Pancreas (tissue), 10 donors: ENCODE measurements at regions not wholly inside any gene's neighbourhood (a gene's known extent, or its start where the extent isn't known, plus 50 kb on each side); places are given as distances from the start of the nearest gene placed in this dataset.

ENCODE experiments used
- ATAC-seq, 4 donors: fragments of 200-7000 bp; cut with Tn5 transposase; one replicate each; pipeline versions ENCODE4 v1.8.0 to v1.9.1; 2020; ENCODE audit warnings: mild to moderate bottlenecking in 4 of 4, moderate library complexity in 4 of 4
- DNase-seq, 6 donors: peaks; one replicate each; pipeline ENCODE4 v3.0.0-alpha.2; 2020
- FAIRE-seq: peaks from 2 replicates; lab custom pipeline; 2012; peaks lifted over from hg19 to GRCh38; lab: Jason Lieb, UNC
- H3K27ac ChIP-seq, 4 donors: fragments of 200-600 bp; sonication (generic); 1 replicate in 3 of 4; 2 replicates in 1 of 4; pipeline versions ENCODE4 v1.5.0 to v1.8.0; 2020
- H3K27me3 ChIP-seq, 4 donors: fragments of 200-600 bp; one replicate each; pipeline ENCODE4 v1.8.0; 2021
- H3K36me3 ChIP-seq, 3 donors: fragments of 200-600 bp; sonication (generic) in 1 of 3; one replicate each; pipeline versions ENCODE4 v1.5.0 to v1.8.0; 2020 to 2021
- H3K4me1 ChIP-seq, 3 donors: fragments of 200-600 bp; one replicate each; pipeline ENCODE4 v1.8.0; 2021
- H3K4me3 ChIP-seq, 4 donors: fragments of 200-600 bp; sonication (generic) in 2 of 4; one replicate each; pipeline versions ENCODE4 v1.5.0 to v1.8.0; 2020 to 2021
- H3K9me3 ChIP-seq, 4 donors: fragments of 200-600 bp; one replicate each; pipeline ENCODE4 v1.8.0; 2021
- CTCF ChIP-seq, 4 donors: fragments of 200-600 bp; sonication (generic) in 3 of 4; IDR thresholded peaks; one replicate each; pipeline versions ENCODE4 v1.5.0 to v1.8.0; 2021; ENCODE audit warnings: antibody characterized with exemption in 4 of 4
- WGBS, 2 donors: extraction: QIAGEN DNeasy Blood & Tissue Kit; methylation state at CpG; one replicate each; pipeline ENCODE4 v1.1.7; 2013; 5-methylcytosine and 5-hydroxymethylcytosine counted together
- intact Hi-C, 3 donors: fragments of 100-400 bp; cut with DNase I; formaldehyde crosslinking; loops; one replicate each; pipeline versions ENCODE4 v1.11.1 to v1.14.2; 2022
- donor health status: healthy with polysubstance abuse.
- donor health status: DM: no; HTN: no; CAD: no; lungs with moderate emphysema.
- donor health status: DM: no; HTN: no; CAD: no.
- donor health status: control.
- donor health status: control.
- donor health status: Bipolar disorder and iron deficiency.
- donor health status: DM: yes; HTN: yes; CAD: no.
- donor health status: DM: no; HTN: no; CAD: no.
- donor health status: DM: no; HTN: no; CAD: no.
- donor health status: DM: yes; HTN: yes; CAD: no.

GRCh38 chr4:11216520-11216919, 212.2 kb downstream of the HS3ST1 start:
- DNase-seq (no peak), ATAC-seq (no peak), FAIRE-seq (no peak)
- Histone ChIP-seq H3K4me1 (no peaks in the 10 kb centered on the region), H3K9me3 (no peaks in the 10 kb centered on the region), H3K4me3 (no peak overlapping the region), H3K27me3 (no peaks in the 10 kb centered on the region), H3K27ac (no peak overlapping the region), H3K36me3 (no peaks in the 10 kb centered on the region)
- no peak for TF ChIP-seq CTCF (IDR thresholded peaks at IDR 0.05)
- intact Hi-C loops = no loop called here

- no peaks in the 10 kb centered on the region for H3K36me3 ChIP-seq
- no peaks in the 10 kb centered on the region for H3K27me3 ChIP-seq
- no peak overlapping the region for H3K27ac ChIP-seq
- no peak for TF ChIP-seq CTCF (IDR thresholded peaks at IDR 0.05)
- no peak for FAIRE-seq
- no peak for DNase-seq
- H3K9me3 ChIP-seq = no peaks in the 10 kb centered on the region
- intact Hi-C loops = no loop called here
- no peak for ATAC-seq
- H3K4me3 ChIP-seq = no peak overlapping the region
- no peaks in the 10 kb centered on the region for H3K4me1 ChIP-seq
- WGBS, 2 donors = 37% methylated on average over 3 of the region's 3 CpGs
These were observed 214.4 kb downstream of the HS3ST1 start for GRCh38 chr4:11214281-11214680.

GRCh38 chr4:11209826-11210225, 218.9 kb downstream of the HS3ST1 start:
- FAIRE-seq (no peak), ATAC-seq (no peak), DNase-seq (no peak)
- Histone ChIP-seq H3K27ac (no peak overlapping the region), H3K4me1 (no peaks in the 10 kb centered on the region), H3K27me3 (no peaks in the 10 kb centered on the region), H3K9me3 (no peaks in the 10 kb centered on the region), H3K4me3 (no peak overlapping the region), H3K36me3 (no peaks in the 10 kb centered on the region)
- TF ChIP-seq CTCF (IDR thresholded peaks at IDR 0.05) = no peak
- 51% methylated on average over 5 of the region's 5 CpGs for WGBS, 2 donors
- intact Hi-C loops = no loop called here

DNA sequence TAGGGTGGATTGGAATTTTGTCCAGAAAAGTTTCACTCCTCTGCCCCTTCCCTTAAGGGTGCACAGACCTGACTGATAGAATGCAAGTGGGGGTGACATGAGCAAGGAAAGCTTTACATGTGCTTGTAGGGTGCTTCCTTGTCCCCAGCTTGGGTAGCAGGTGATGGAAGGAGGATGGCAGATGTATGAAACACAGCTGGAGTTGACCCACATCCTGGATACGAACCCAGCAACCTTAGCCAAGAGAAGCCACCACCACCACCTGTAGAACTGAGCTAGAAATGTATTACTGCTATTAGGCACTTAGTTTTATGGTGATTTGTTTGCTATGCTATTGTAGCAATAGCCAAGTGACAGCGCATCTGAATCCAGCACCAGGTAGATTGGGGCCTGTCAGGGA, 227.4 kb downstream of the HS3ST1 start:
- Histone ChIP-seq H3K27me3 (no peaks in the 10 kb centered on the region), H3K4me3 (no peak overlapping the region), H3K4me1 (no peaks in the 10 kb centered on the region), H3K36me3 (no peaks in the 10 kb centered on the region), H3K27ac (no peak overlapping the region), H3K9me3 (no peaks in the 10 kb centered on the region)
- WGBS, 2 donors = 64 to 88% methylated on average over 2 of the region's 2 CpGs
- FAIRE-seq (no peak), ATAC-seq (no peak), DNase-seq (no peak)
- intact Hi-C loops = no loop called here
- TF ChIP-seq CTCF (IDR thresholded peaks at IDR 0.05) = no peak

GRCh38 chr4:11198516-11199305, 230.0 kb downstream of the HS3ST1 start:
- no peak overlapping the region for H3K4me3 ChIP-seq
- H3K27ac ChIP-seq = no peak overlapping the region
- no peak for FAIRE-seq
- 66 to 76% methylated on average over 14 of the region's 14 CpGs for WGBS, 2 donors
- H3K9me3 ChIP-seq = no peaks in the 10 kb centered on the region
- no peak for TF ChIP-seq CTCF (IDR thresholded peaks at IDR 0.05)
- DNase-seq = no peak
- peaks cover 0 to 5% (median 0%) of the 10 kb centered on the region in 4 donors for H3K27me3 ChIP-seq
- no peak for ATAC-seq
- H3K4me1 ChIP-seq = no peaks in the 10 kb centered on the region
- intact Hi-C loops = no loop called here
- H3K36me3 ChIP-seq = no peaks in the 10 kb centered on the region
